GM12873 (cell line): ENCODE measurements at regions not wholly inside any gene's neighbourhood (a gene's known extent, or its start where the extent isn't known, plus 50 kb on each side); places are given as distances from the start of the nearest gene placed in this dataset.

Experiments
- CTCF ChIP-seq: IDR thresholded peaks from 2 replicates; pipeline ENCODE4 v1.5.1; 2012; ENCODE audit warnings: low read depth, mild to moderate bottlenecking, moderate library complexity, low read length, control low read depth; ENCODE audit not compliant: insufficient read depth; ENCODE audit errors: missing control alignments

GRCh38 chr2:191501561-191502168, 176.3 kb upstream of the NABP1 start:
- no peak for TF ChIP-seq CTCF

GRCh38 chr2:191506515-191506914, 171.4 kb upstream of the NABP1 start:
- no peak for TF ChIP-seq CTCF

GRCh38 chr2:191508738-191509137, 169.2 kb upstream of the NABP1 start:
- TF ChIP-seq CTCF = no peak

GRCh38 chr2:191512216-191512835, 165.6 kb upstream of the NABP1 start:
- TF ChIP-seq CTCF = no peak

GRCh38 chr2:191512874-191513273, 165.1 kb upstream of the NABP1 start:
- no peak for TF ChIP-seq CTCF

GRCh38 chr2:191514613-191515012, 163.3 kb upstream of the NABP1 start:
- no peak for TF ChIP-seq CTCF

- no peak for TF ChIP-seq CTCF
Measured at GRCh38 chr2:191515551-191515950, 162.4 kb upstream of the NABP1 start.
